ENCODE measurements at regions not wholly inside any gene's neighbourhood (a gene's known extent, or its start where the extent isn't known, plus 50 kb on each side); places are given as distances from the start of the nearest gene placed in this dataset.

GRCh38 chr18:1993866-1994265 lies 577.4 kb downstream of the METTL4 start:
- no peak for DNase-seq

- DNase-seq: no peak
Measured at GRCh38 chr18:1994471-1994870, 576.8 kb downstream of the METTL4 start.

GRCh38 chr18:1995041-1995612 lies 576.2 kb downstream of the METTL4 start:
- no peak for DNase-seq

GRCh38 chr18:1998121-1998520 lies 573.2 kb downstream of the METTL4 start:
- DNase-seq: no peak

- DNase-seq: no peak
Measured at GRCh38 chr18:1999387-1999786, 571.9 kb downstream of the METTL4 start.

GRCh38 chr18:2002151-2002550 lies 569.2 kb downstream of the METTL4 start:
- DNase-seq: no peak

GRCh38 chr18:2002604-2003003 lies 568.7 kb downstream of the METTL4 start:
- no peak for DNase-seq

- no peak for DNase-seq
Measured at GRCh38 chr18:2009942-2010697, 561.2 kb downstream of the METTL4 start.

- DNase-seq: no peak
Measured at GRCh38 chr18:2027016-2027415, 544.3 kb downstream of the METTL4 start.

- no peak for DNase-seq
Measured at GRCh38 chr18:2027756-2028155, 543.5 kb downstream of the METTL4 start.

- no peak for DNase-seq
Measured at GRCh38 chr18:2028986-2029385, 542.3 kb downstream of the METTL4 start.

- DNase-seq: no peak
Measured at GRCh38 chr18:2030647-2031046, 540.7 kb downstream of the METTL4 start.

GRCh38 chr18:2032036-2032435 lies 539.3 kb downstream of the METTL4 start:
- DNase-seq: no peak

- no peak for DNase-seq
Measured at GRCh38 chr18:2035056-2035455, 536.2 kb downstream of the METTL4 start.

GRCh38 chr18:2036086-2036485 lies 535.2 kb downstream of the METTL4 start:
- DNase-seq: no peak

GRCh38 chr18:2040279-2040678 lies 531.0 kb downstream of the METTL4 start:
- DNase-seq: no peak

- DNase-seq: no peak
Measured at GRCh38 chr18:2049986-2050385, 521.3 kb downstream of the METTL4 start.

- no peak for DNase-seq
Measured at GRCh38 chr18:2050702-2051201, 520.6 kb downstream of the METTL4 start.

- DNase-seq: no peak
Measured at GRCh38 chr18:2053490-2054089, 517.7 kb downstream of the METTL4 start.

GRCh38 chr18:2059336-2059735 lies 512.0 kb downstream of the METTL4 start:
- no peak for DNase-seq

- DNase-seq: no peak
Measured at GRCh38 chr18:2060086-2060485, 511.2 kb downstream of the METTL4 start.

GRCh38 chr18:2070631-2071030 lies 500.7 kb downstream of the METTL4 start:
- DNase-seq: no peak

- DNase-seq: no peak
Measured at GRCh38 chr18:2075499-2075898, 495.8 kb downstream of the METTL4 start.

GRCh38 chr18:2082676-2083075 lies 488.6 kb downstream of the METTL4 start:
- DNase-seq: no peak

All from activated T-cell treated with anti-CD3 and anti-CD28 coated beads for 4 hours (primary cell).